Stimulated activated CD4-positive, alpha-beta T cell treated with anti-CD3 and anti-CD28 coated beads, Interleukin-2, amount 100 ng/mL, for 48 hours (primary cell): ENCODE measurements at regions not wholly inside any gene's neighbourhood (a gene's known extent, or its start where the extent isn't known, plus 50 kb on each side); places are given as distances from the start of the nearest gene placed in this dataset.
"Not testable (repeated sequence)": the region's sequence is repeated elsewhere in the genome, so short reads cannot be mapped to it uniquely, and the experiment has no call there.

Experiments used
- DNase-seq, 2 donors: peaks; one replicate each; pipeline ENCODE4 v3.0.0-alpha.2; 2020

- no peak for DNase-seq
Measured at GRCh38 chr11:69220561-69221051, 64.9 kb downstream of the SMIM38 start.

DNA sequence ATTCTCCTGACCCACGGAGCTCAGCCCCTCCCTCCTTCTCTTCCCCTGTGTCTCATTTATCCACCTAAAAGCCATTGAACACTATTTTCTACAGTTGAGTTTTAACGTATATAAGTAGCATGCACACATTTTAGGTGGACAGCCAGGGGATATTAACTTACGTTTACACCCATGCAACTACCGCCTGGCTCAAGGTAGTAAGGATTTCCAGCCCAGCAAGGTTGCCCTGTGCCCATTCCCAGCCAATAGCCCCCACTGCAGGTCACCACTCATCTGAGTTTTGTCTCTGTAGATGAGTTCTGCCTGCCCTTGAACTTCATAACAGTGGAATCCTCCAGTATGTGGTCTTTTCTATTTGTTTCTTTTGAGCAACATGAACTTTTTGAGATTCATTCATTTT lies 65.4 kb downstream of the SMIM38 start:
- no peak for DNase-seq

GRCh38 chr11:69221636-69222035 lies 65.9 kb downstream of the SMIM38 start:
- not testable (repeated sequence) for DNase-seq

GRCh38 chr11:69227271-69227670 lies 66.7 kb upstream of the MYEOV start:
- no peak for DNase-seq

DNA sequence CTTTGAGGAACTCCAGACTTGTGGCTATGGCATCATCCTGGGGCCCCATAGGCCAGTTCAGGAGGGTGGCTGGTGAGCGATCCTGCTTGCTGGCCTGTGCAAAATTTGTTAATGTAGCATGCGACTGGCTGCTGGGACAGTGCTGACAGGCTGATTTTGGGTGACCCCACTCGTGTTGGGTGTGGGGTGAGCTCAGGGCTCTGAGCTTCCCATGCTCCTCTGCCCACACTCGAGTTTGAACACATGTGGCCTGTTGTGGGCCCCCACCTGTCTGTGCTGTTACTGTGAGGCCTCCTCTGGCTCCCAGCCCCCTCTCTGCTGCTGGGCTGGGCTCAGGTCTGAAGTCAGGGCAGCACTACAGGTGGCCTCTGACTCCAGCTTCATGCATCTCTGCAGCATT lies 64.4 kb upstream of the MYEOV start:
- DNase-seq = no peak

DNA sequence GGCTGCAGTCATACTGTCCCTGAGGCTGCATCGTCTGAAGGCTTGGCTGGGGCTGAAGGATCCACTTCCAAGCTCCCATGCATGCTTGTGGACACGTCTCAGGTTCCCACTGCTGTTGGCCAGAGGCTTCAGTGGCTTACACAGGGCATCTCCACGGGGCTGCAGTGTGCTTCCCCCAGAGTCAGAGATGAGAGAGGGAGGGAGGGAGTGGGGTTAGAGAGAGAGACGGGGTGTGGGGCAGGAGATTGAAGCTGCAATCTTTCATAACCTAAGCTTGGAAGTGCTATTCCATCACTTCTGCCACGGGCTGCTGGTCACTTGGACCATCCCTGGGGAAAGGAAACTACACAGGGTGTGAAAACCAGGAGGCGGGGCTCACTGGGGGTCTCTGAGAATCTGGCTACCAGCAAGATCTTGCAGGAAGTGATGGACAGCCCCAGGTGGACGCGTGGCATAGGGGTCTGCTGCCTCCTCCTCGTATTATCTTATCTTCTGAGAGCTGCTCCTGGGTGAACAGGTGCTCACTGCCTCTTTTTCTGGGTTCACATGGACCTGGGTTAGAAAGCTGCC lies 63.0 kb upstream of the MYEOV start:
- no peak for DNase-seq

GRCh38 chr11:69231466-69232018 lies 62.4 kb upstream of the MYEOV start:
- DNase-seq = no peak

- DNase-seq = no peak
Measured at GRCh38 chr11:69232821-69233743, 60.9 kb upstream of the MYEOV start.

DNA sequence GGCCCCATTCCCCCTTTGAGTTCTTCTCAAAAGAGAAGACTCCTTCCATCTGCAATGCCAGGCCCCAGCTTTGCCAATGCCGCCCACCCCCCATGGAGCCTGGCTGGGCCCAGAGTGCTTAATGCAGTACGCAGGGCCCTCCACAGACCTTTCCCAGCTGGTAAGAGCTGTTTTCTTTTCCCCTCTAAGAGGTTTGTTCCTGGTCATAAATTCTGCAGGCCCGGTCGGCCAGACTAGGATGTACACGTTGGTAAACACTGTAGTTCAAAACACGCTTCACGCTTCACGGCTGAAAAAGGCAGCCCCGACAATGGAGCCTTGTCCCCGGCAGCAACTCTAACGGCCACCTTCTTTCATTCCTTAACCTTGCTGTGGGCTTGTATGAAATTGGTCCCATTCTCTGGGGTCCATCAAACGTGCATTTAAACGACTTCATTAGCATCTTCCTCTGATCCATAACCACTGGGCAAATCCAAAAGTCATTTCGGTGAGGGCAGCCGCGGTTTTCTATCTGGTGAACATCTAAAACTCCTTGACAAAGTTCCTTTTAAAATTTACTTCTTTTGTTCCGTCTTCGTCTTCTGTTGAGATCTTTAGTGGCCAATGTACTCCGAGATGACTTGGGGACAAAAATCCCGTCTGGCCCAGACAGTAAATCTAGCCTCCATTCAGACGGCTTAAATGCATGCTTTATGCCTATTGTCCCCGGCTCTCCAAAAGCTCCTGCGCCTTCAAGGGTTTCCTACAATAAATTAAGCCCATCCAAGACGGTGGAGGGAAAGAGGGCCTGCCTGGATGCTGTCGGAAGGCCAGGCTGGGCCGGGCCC lies 60.0 kb upstream of the MYEOV start:
- no peak for DNase-seq

GRCh38 chr11:69234740-69235710 lies 58.9 kb upstream of the MYEOV start:
- DNase-seq = no peak

DNA sequence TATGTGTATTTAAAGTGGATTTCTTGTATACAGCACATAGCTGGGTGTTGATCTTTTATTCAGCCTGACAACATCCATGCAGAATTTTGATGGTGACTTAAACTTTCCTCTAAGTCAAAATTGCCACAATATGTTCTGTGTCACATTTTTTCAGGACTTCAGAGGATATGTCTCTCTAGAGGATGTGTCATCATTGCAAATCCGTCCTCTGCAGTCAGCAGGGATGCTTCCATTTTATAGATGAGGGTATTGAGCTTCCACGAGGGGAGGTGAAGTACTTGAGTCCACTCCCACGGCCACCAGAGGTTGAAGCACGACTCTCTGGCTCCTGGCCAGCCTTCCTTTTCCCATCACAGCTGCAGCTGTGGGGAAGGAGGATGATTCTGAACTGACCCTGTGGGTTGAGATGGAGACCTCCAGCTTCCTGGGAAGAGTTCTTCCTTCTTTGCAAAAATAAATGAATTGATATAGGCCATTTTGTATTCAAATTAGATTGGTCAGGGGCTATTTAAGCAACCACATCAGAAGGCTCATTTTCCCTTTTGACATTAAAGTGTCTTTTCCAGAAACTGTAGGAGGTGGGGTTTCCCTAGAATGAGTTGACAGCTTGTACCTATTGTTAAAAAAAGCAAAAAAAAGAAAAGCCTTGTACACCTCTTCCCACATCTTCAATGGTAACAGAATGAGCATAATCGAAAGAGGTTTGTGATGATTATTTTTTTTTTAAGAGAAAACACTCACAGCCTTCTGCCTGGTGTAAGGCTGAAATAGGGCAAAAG lies 55.2 kb upstream of the MYEOV start:
- peak in 1 of 2 donors; percentile 7 for DNase-seq

GRCh38 chr11:69239641-69240040 lies 54.3 kb upstream of the MYEOV start:
- no peak for DNase-seq

DNA sequence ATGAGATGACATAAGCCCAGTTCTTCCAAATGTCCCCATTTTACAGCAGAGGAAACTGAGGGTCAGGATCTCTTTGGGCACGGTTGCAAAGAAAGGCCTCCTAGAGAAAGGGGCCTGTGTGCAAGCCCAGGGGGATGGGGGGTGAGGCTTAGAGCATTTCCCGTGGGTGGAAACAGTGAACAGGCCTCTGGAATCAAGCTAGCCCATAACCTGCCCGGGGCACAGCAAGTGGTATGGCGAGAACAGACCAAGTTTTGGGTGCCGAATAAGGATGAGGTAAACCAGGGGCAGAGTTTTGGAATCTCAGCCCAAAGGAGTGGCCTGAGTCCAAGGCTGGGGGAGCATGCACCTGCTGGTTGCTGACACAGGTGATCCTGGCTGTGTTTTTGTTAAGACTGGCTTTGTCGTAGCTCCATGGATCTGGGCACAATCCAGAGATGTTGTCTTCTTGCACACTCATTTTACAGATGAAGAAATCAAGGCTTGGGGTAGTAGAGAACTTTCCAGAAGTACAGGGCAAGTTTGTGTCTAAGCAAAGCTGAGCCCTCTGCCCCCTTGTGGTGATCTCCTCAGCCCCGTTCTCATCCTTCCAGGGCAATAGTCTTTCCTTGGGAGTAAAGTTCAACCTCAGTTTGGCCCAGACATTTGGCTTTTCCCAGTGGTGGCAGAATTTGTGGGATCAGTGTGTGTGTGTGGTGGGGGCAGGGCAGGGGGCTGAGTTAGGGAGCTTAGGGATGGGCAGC lies 53.5 kb upstream of the MYEOV start:
- DNase-seq = no peak

- DNase-seq = no peak
Measured at GRCh38 chr11:69241075-69241740, 52.7 kb upstream of the MYEOV start.

DNA sequence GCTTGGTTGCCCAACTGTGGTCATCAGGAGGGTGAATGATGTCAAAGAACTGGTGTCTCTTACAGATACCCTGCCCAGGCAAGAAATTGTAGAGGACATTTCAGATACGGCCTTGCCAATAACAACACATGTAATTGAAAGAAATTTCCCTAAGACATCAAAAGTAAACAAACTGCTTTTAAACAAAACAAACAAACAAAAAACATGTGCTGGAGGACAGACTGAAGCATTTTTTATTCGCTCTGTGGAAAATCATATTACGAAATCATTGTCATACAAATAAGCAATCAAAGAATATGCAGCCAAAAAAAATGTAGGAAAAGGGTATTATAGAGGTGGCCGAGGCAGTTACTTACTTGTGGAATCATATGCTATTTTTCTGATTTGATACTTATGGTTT lies 52.1 kb upstream of the MYEOV start:
- no peak for DNase-seq

GRCh38 chr11:69242266-69242920 lies 51.6 kb upstream of the MYEOV start:
- DNase-seq = no peak

- no peak for DNase-seq
Measured at GRCh38 chr11:69243496-69244200, 50.3 kb upstream of the MYEOV start.
